ENCODE measurements at regions not wholly inside any gene's neighbourhood (a gene's known extent, or its start where the extent isn't known, plus 50 kb on each side); places are given as distances from the start of the nearest gene placed in this dataset.
"Not testable (repeated sequence)": the region's sequence is repeated elsewhere in the genome, so short reads cannot be mapped to it uniquely, and the experiment has no call there.

- DNase-seq = no peak
Measured at GRCh38 chr15:31193291-31193690, 91.8 kb upstream of the TRPM1 start.

- DNase-seq = no peak
Measured at GRCh38 chr15:31195871-31196270, 94.3 kb upstream of the TRPM1 start.

GRCh38 chr15:31197497-31198414, 96.2 kb upstream of the TRPM1 start:
- DNase-seq = no peak

- no peak for DNase-seq
Measured at GRCh38 chr15:31200735-31201151, 99.2 kb upstream of the TRPM1 start.

GRCh38 chr15:31202953-31203352, 101.4 kb upstream of the TRPM1 start:
- no peak for DNase-seq

- no peak for DNase-seq
Measured at GRCh38 chr15:31203999-31204398, 102.5 kb upstream of the TRPM1 start.

GRCh38 chr15:31206386-31207181, 105.1 kb upstream of the TRPM1 start:
- no peak for DNase-seq

- DNase-seq = no peak
Measured at GRCh38 chr15:31207246-31207645, 105.7 kb upstream of the TRPM1 start.

- not testable (repeated sequence) for DNase-seq
Measured at GRCh38 chr15:31207861-31208260, 106.3 kb upstream of the TRPM1 start.

- no peak for DNase-seq
Measured at GRCh38 chr15:31208817-31209216, 107.3 kb upstream of the TRPM1 start.

GRCh38 chr15:31211353-31211752, 109.8 kb upstream of the TRPM1 start:
- DNase-seq = no peak

- no peak for DNase-seq
Measured at GRCh38 chr15:31212326-31213080, 111.0 kb upstream of the TRPM1 start.

- no peak for DNase-seq
Measured at GRCh38 chr15:31214158-31214863, 112.3 kb upstream of the KLF13 start.

- no peak for DNase-seq
Measured at GRCh38 chr15:31214864-31215489, 111.7 kb upstream of the KLF13 start.

- DNase-seq = peak; percentile 54
Measured at GRCh38 chr15:31215490-31216214, 111.0 kb upstream of the KLF13 start.

GRCh38 chr15:31216215-31216911, 110.3 kb upstream of the KLF13 start:
- peak; percentile 27 for DNase-seq

- DNase-seq = no peak
Measured at GRCh38 chr15:31217067-31217466, 109.6 kb upstream of the KLF13 start.

- no peak for DNase-seq
Measured at GRCh38 chr15:31217566-31218270, 108.9 kb upstream of the KLF13 start.

- no peak for DNase-seq
Measured at GRCh38 chr15:31219221-31219620, 107.4 kb upstream of the KLF13 start.

GRCh38 chr15:31221936-31222515, 104.6 kb upstream of the KLF13 start:
- no peak for DNase-seq

Data from NCI-H526 treated with DMSO at 0.1 percent for 48 hours (cell line).